NCI-H2029 (cell line): ENCODE measurements at regions not wholly inside any gene's neighbourhood (a gene's known extent, or its start where the extent isn't known, plus 50 kb on each side); places are given as distances from the start of the nearest gene placed in this dataset.
"Not testable (repeated sequence)": the region's sequence is repeated elsewhere in the genome, so short reads cannot be mapped to it uniquely, and the experiment has no call there.

Experiments used
- DNase-seq: peaks from one replicate; lab custom pipeline; 2025; lab: John Stamatoyannopoulos, UW

DNA sequence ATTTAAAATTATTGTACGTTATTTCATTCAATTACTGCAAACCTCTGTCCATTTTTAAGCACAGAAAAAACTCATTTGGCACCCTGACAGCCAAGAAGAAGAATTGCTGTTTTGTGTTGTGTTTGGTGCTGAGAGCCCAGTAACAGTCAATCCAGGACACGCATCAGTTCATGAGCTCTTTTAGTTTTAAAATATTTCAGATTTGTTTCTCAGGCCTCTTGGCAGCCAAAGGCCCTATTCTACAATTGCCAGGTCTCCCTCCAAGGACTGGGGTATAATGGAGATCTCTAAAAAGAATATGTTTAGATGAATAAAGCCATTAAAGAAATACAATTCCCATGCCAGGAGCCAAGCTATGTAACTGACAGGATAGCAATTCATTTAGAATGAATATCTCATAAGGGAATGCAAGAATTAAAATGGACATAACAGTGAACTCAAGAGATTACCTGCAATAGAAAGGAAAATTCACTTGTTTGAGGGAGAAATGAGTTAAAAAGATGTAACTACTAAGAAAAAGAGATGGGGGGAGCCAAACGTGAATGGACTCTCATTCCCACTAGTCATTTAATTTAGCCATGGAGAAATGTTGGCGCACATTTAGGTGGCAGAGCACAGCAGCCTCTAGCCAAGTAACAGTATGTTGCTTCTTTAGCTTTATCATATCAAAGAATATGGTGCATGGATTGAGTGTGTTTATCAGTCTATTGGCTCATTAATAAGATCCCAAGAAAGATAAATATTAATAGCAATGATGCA, 140.6 kb upstream of the PELI2 start:
- no peak for DNase-seq

DNA sequence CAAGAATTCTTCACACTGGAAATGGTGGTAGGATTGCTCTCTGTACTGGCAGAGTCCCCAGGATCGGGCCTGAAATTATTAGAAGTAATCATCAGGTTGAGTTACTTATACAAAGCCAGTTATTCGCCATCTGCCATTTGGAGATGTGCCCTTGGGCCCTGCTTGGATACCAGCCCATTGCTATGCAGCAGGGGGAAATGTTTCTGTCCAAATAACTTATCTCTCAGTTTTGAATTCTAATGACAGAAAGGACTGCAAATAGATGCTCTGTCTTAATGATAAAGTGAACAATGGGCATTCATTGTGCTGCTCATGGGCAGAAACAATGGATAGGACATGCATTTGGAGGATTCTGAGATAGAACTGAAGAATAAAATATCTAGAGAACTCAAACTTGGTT, 139.1 kb upstream of the PELI2 start:
- no peak for DNase-seq

DNA sequence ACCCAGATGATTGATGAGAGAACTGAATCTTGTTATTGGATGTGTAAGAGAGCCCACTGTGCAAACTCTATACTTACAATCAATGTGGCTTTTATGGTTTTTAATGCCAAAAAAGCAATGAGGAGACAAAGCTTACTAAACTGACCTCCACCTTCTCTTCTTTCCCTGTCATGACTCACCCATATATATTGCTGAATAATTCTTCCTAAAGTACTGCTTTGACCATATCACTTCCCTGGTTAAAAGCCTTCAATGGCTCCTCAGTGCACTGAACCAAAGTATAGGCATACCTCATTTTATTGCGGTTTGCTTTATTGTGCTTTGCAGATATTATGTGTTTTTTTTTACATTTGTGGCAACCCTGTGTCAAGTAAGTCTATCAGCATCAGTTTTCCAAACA, 138.4 kb upstream of the PELI2 start:
- no peak for DNase-seq

DNA sequence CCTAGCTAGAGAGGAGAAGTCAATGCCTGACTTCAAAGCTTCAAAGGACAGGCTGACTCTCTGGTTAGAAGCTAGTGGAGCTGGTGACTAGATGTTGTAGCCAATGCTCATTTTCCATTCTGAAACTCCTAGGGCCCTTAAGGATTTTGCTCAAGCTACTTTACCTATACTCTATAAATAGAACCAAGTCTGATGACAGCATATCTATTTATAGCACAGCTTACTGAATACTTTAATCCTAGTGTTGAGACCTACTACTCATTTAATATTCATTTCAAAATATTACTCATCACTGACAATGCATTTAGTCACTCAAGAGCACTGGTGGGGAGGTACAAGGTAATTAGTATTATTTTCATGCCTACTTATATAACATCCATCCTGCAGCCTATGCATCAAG, 137.2 kb upstream of the PELI2 start:
- DNase-seq: no peak

DNA sequence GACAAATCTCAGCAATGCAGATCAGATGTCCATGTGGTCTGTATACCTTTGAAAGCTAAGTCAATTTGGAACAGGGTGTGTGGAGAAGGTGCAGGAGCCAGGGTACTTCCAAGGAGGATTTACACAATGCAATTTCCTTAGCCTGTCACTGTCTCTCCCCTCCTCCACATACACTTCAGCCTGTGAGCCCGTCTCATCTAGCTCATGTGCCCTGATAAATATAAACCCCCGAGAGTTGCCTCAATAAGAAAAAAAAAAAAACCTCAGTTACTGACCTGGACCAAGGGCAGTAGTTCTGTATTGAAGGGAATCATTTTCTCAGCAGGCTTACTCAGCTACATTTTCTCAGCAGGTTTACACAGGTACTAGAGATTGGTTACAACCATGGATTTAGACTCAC, 132.1 kb upstream of the PELI2 start:
- no peak for DNase-seq

DNA sequence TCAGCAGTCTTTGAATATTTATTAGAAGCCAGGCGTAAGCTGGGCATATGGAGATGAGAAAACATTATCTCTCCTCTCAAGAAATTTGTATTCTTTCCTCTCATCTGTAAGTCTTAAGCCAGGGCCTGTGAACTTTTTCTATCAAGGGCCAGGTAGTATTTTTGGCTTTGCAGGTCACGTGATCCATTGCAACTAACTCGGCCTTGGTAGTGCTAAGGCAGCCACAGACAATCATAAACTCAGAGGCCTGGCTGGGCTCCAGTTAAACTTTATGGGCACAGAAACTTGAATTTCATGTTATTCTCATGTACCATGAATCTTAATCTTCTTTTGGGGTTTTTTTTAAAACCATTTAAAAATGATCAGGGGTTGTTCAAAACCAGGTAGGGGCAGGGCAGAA, 117.4 kb upstream of the PELI2 start:
- no peak for DNase-seq

DNA sequence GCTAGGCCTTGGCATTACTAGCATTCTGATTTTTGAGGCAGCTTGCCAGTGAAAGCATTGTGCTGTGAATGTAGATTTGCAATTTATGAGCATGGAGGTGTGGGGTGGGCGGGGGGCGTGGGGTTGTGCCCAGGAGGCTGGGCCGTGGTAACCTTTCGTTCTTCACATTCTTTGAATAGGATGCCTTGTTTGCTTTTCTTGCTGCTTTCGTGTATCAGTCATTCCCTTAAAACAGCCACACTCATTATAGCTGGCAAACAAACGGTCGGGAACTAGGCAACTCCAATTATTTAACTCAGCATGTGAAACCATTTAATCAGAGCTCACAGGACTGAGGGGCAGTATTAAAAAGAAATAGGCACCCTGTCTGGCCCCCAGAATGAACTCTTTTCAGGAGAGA, 115.9 kb upstream of the PELI2 start:
- no peak for DNase-seq

DNA sequence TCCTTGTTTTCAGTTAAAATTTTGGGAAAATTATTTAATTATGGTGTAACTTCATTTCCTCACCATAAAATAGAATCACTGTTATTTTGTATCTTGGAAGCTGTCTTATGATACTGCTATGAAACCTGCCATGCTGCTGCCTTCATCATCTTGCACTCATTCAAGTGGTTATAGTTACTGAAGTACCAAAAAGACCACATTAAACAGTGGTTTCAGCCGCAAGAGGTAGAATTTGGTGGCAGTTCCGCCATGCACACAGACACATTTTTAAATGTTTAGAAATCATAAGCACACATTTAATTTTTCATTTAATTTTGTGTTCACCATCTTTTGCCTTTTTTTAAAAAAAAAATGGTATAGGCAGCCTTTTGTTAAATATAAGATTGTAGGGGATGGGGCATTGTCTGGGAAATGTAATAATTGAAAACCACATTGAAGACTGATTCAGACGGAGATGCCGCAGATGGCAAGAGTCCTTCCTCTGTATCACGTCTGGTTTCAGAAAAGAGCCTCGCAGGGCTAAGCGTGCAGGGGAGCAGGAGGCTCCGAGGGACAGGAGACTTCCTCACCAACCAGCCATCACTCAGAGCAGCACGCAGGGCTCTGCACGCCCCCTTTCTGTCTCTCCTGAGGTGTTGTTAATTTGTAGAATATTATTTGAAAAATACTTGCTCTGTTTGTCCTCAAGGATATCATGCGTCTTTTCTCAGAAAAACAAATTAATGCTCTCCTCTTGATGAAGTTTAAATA, 115.2 kb upstream of the PELI2 start:
- no peak for DNase-seq

DNA sequence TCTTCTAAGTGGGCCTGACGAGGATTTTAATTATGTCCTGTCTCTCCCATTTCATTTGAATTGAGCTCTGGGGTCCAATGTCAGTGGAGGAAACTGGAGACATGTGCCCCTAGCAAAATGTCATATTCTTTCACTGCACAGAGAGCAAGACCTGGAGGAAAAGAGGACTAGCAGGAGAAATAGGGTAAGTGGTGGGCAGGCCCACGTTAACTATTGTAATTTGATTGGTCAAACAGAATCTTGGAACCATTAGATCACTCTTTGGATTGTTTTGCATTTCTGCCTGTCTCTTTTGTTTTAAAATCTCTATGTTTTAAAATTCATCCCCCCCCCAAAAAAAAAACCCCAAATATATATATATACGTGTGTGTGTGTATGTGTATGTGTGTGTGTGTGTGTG, 113.9 kb upstream of the PELI2 start:
- no peak for DNase-seq

DNA sequence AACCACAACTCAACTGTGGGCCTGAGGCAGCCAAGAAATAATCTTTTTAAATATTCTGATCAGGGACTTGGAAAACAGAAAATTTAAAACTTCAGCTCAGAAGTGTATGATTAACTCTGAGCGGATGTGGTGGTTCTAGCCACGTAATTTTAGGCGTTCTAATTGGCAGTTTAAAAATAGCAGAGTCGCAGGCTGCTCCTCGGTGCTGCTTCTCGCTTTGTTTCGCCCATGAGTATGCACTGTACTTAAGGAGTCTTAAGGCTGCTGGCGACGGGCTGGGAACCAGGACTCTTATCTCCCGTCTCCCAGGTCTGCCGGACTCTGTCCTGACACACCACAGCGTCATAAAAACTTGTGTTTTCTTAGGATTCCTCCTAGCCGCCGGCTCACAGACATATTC, 113.4 kb upstream of the PELI2 start:
- no peak for DNase-seq

DNA sequence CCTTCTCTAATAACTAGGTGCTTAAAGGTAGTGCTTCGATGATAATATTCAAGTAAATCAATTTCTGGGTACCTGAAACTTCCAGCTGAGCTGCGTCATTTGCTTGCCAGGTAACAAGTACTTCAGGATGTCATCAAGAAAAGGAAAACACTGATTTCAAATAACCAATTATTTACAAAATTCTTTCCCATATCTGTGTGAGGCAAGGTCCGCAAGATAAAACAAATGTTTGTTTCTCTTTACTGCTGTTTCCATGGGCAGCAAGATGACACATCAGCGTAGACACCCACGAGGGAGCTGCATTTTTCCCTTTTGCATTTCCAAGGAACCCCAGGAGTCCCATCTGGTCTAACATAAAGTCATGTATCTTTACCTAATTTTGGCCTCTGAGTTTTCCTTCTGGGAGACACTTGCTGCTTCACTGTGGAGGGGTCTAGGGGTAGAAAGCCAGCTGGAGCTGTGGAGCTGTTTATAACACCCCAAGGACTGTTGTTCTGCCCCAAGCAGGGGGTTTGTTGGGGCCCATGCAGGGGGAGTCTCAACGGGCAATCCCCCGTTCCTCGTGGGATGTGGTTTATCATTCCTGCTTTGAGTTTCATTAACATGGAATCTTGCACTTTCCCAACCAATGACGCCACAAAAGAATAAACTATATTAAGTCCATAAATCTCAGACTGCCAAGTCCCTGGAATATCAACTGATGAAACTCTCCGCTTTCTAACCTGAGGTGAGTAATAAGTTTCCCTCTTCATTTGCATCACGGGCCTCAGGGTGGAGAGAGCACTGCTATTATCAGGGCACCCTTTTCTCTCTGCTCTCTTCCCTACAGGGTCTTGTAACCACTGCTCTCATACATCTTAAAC, 112.8 kb upstream of the PELI2 start:
- no peak for DNase-seq

DNA sequence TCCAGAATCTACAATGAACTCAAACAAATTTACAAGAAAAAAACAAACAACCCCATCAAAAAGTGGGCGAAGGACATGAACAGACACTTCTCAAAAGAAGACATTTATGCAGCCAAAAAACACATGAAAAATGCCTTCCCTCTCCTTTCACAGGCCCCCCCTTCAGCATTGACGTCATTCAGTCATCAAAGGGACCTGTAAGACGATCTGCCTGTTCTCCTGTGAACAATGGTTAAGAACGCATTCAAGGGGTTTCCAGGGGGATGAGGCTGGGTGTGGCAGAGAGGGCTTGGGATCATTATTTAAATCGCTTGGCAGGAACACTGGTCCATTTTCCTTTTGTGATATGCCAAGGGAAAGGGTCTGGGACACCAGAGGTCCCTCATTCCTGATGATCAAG, 110.7 kb upstream of the PELI2 start:
- DNase-seq: peak; percentile 94

DNA sequence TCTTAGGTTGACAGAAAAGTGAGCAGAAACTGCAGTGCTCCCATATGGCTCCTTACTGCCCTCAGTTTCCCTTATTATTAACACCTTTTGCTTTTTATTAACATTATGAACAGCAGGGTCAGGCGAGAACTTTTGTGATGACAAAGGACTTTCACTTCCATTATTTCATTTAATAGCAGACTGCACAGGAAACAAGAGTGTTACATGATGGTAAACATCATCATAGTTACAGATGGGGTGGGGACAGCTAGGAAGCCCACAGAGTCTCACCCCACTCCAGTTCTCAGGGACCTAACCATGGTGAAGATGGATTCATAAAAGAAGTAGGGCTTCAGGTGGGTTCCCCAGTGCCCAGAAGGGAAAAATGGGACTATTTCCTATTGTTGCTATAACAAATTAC, 110.1 kb upstream of the PELI2 start:
- no peak for DNase-seq

DNA sequence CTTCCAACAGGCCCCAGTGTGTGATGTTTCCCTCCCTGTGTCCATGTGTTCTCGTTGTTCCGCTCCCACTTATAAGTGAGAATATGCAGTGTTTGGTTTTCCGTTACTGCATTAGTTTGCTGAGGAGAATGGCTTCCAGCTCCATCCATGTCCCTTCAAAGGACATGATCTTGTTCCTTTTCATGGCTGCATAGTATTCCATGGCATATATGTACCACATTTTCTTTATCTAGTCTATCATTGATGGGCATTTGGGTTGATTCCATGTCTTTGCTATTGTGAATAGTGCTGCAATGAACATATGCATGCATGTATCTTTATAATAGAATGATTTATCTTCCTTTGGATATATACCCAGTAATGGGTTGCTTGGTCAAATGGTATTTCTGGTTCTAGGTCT, 109.5 kb upstream of the PELI2 start:
- not testable (repeated sequence) for DNase-seq

DNA sequence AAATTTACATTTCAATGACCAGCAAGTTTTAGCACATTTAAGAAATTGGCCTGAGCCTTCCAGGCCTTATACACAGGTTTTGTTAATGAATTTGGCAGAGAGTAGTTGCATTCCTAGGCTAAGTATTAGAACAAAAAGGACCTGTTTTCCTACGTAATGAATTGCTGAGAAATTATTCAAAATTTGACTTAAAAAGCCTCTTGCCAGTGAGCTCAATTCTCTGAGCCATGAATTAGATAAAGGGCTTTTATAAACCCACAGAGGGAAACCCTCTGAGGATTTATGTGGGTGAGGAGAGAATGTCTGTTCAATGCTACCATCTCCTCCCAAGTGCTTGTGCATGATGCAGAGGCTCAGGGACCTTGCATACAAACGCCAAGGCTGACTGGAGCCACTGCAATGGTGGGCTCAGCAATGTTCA, 94.5 kb upstream of the PELI2 start:
- no peak for DNase-seq

DNA sequence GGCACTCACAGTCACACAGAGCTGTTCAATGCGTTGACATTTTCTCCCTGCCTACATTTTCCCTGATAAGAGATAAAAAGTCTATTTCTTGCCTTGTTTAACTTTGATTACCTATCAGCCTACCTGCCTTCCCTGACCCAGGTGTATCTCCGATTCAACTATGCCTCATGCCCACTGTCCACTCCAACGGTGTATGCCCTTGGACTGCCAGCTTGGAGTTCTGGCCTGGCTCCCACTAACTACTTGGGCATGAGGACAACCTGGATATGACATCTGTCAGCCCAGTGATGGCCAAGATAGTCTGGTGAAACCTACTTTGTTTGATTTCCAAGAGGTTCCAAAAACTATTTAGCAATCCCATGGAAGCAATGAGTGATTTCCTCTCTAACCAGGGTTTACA, 93.0 kb upstream of the PELI2 start:
- DNase-seq: no peak

DNA sequence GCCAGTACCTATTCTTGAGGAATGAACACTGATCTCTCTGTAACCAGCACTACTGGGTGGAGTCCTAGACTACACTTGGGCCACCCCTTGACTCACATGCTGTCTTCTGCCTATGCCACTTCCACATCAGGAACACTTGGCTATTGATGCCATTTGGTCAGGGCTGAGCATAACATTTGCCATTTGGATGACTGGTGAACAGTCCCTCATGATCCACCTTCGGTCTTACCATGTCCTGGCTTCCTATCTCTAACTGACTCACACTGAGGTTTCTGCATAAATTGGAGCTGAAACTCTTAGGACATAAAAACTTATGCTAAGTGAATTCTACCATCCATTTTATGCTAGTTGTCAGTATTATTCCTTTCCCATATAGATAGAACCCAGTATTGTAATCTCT, 91.7 kb upstream of the PELI2 start:
- DNase-seq: no peak

DNA sequence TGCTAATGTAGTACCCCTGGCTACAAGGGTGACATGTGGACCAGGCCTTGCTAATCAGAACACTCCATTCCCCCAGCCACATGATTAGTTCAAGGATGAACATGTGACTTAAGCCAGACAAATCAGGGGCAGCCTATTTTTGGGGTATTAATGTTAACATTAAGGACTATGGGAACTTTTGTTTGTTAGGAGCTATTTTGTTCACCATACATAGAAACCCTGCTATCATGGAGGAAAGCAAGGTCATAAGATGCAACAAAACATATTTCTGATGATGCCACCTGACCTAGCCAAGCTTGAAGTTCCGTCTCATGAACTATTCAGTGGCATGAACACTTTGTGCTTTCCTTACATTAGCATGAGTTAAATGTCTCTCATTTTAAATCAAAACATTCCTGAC, 90.8 kb upstream of the PELI2 start:
- no peak for DNase-seq

DNA sequence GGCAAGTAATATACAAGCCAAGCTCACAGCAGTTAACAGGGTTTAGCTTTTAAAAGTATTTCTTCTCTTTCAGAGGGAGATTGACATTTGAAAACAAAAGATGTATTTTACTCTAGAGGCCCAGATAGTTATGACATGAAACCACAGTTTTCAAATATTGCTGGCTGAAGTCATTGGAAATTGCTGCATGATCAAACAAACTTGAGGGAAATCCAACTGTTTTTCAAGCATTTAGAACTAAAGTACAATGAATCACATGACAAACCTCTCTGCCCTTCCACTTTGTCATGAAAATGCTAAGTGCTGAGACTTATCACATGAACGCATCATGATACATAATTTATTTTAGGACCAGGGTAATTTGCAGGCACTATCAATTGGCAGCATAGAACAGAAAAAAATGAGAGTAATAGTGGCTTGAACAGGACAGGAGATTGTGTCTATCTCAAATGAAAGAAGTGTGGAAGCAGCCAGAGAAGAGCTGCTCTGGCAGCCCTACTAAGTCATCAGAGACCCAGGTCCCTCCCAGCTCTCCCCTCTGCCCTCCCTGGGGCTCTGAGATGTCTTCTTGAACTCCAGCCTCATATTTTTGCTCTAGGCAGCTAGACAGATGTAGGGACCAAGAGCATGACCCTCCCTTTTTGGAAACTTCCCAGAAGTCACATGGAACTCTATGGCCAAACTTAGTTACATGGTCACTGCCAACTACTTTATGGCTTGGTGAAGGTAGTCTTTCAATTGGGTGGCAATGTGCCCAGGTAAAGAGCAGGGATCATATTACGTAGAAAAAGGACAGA, 90.1 kb upstream of the PELI2 start:
- peak; percentile 23 for DNase-seq

DNA sequence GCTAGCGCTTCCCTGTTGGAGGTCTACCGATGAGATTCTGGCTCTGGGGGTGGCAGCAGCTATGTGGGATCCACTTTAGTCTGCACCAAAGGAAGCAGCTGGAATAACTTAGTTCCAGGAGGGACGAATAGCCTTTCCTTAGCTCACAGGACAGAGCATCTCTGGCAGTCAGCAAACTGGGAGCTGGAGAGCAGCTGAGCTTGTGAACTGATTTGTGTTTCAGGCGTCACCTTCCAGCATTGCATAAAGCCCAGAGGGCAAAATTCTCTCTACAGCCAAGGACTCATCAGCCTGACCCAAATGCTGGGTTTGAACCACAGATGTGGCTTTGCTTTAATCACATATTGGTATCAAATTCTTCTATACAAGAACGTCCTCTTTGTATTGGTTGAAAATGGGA, 81.9 kb upstream of the PELI2 start:
- no peak for DNase-seq

DNA sequence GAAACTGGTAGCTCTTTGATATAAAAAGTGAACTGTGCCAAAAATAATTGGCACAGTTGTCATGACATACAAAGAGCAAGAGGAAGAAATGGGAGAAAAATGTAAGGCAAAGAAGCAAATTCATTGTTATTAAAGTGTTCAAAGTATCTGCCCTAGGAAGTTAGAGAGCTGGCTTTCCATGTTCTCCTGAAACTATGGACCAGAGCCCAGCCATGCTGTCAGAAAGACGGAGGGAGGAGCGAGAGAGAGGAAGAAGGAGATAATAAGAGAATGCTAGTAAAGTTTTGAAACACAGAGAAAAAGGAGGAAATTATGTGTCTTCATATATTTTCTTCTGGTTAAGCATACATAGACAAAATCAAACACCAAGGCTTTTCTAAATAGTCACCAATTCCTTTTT, 78.1 kb upstream of the PELI2 start:
- no peak for DNase-seq

DNA sequence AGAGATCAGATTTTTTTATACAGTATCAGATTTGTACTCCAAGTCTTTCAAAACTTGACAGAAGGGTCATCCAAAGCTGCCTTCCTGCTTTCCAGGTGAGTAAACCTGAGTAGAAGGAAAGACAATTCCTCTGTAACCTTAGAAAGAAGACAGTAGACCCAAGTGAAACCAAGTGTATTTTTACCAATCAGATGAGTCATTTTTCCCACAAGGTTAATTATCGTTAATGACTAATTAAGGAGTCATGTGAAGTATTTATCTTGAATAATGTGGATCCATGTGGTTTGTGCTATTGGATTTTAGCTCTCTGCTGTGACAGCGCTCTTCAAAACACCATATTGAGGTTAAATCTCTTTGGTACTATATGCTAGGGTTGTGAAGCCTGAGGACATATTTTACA, 74.0 kb upstream of the PELI2 start:
- DNase-seq: no peak
